LNCAP (cell line): ENCODE measurements at regions not wholly inside any gene's neighbourhood (a gene's known extent, or its start where the extent isn't known, plus 50 kb on each side); places are given as distances from the start of the nearest gene placed in this dataset.

Source experiments
- TF ChIP-seq, protein P1 (sequence below): fragments of 450-650 bp; IDR thresholded peaks from 2 replicates; pipeline ENCODE4 v1.5.1; 2017; ENCODE audit warnings: mild to moderate bottlenecking

GRCh38 chr7:10455936-10456335 lies 517.7 kb upstream of the PHF14 start:
- TF ChIP-seq, protein P1, sequence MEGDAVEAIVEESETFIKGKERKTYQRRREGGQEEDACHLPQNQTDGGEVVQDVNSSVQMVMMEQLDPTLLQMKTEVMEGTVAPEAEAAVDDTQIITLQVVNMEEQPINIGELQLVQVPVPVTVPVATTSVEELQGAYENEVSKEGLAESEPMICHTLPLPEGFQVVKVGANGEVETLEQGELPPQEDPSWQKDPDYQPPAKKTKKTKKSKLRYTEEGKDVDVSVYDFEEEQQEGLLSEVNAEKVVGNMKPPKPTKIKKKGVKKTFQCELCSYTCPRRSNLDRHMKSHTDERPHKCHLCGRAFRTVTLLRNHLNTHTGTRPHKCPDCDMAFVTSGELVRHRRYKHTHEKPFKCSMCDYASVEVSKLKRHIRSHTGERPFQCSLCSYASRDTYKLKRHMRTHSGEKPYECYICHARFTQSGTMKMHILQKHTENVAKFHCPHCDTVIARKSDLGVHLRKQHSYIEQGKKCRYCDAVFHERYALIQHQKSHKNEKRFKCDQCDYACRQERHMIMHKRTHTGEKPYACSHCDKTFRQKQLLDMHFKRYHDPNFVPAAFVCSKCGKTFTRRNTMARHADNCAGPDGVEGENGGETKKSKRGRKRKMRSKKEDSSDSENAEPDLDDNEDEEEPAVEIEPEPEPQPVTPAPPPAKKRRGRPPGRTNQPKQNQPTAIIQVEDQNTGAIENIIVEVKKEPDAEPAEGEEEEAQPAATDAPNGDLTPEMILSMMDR = no peak

DNA sequence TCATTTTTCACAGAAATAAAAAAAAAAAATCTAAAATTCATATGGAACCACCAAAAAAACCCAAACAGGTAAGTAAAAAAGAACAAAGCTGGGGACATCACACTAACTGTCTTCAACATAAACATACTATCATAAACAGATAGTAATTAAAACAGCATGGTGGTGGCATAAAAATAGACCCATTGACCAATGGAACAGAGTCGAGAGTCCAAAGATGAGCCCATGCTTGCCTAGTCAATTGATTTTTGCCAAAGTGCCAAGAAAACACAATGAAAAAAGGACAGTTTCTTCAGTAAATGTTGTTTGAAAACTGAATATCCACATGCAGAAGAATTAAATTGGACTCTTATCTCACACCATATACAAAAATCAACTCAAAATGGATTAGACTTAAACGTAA lies 513.2 kb upstream of the PHF14 start:
- TF ChIP-seq, protein P1 = no peak

- TF ChIP-seq, protein P1 = no peak
Observed at GRCh38 chr7:10463701-10464100, 510.0 kb upstream of the PHF14 start.

DNA sequence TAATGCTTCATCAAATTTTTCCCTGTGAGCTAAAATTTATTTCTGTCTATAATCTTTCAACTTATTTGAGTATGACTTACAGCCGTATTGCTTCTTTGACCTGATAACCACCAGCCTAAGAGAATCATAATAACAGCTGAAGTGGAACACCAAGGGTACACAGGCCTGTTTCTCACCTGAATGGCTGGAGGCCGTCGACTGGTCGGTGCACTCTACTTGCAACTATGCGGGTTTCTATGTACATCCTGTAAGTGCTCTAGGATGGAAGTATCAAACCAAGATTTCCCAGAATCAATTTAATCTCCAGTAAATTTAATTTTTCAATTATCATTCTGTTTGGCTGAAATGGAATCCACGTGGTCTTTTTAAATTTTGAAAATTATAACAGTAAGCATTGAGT lies 504.8 kb upstream of the PHF14 start:
- TF ChIP-seq, protein P1 = no peak

DNA sequence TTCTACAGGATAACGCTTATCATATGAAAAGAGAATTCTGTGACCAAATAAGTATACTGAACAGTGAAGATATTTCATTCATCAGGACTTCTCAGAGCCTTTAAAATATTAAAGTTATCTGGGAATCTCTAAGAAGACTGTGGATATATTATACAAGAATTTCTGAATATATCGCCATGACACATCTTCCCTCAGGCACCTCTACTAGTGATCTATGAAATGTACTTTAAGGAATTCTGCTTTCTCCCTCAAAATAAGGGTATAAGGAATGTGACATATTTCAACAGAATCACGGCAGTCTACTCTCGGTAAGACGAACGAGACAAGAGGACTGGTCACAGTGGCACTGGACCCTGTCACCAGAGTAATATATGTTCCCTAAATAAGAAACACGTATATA lies 504.2 kb upstream of the PHF14 start:
- TF ChIP-seq, protein P1 = no peak

DNA sequence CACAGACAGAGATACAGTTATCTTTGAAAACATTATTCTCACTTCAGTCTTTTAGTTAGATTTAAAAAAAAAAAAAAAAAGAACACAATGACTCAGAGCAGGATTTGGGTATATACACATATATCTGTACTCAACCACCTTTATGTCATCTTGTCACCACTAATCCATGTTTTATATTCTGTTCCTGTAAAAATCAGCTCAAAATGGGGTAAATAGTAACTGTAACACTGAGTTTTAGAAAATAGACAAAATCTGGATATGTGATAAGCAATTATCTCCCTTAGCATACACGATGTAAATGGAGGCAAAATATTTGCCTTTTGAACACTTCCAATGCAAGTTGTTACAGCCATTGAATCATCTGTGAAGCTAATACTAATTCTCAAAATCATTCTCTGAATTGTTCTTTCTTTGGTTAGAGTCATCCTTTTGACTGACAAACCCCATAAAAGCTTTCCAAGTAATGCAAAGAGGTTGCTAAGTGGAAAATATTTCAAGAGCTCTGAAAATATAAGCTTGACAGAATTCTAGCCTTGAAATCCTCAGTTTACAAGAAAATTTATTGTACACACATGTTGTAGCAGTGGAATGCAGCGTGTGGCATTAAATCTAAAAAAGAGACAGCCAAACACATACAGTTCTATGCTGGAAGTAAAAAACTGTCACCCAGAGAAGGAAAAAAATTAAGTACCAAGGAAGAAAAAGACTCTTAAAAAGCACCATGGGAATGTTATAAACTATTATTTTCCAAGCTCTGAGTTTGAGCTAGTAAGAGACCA lies 502.2 kb upstream of the PHF14 start:
- TF ChIP-seq, protein P1 = no peak

- TF ChIP-seq, protein P1 = no peak
Observed at GRCh38 chr7:10472115-10472514, 501.6 kb upstream of the PHF14 start.

DNA sequence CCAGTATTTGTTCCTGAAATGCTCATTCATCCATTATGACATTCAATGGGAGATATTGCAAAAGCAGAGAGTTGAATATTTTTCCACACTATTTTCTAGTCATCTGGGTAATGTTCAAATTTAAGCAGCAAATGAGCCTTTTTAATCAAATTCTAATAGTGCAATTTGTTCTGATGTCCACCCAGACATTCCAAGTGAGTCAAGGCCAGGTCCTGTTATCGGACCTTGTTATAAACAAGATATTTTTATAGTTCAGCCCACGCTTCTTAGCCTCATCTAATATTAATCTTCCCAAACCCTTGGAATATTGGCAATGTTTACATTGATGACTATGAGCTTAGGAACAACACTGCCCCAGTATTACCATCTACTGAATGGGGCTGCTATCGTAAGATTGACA lies 500.1 kb upstream of the PHF14 start:
- TF ChIP-seq, protein P1 = no peak
